ENCODE measurements at regions not wholly inside any gene's neighbourhood (a gene's known extent, or its start where the extent isn't known, plus 50 kb on each side); places are given as distances from the start of the nearest gene placed in this dataset.
"Not testable (repeated sequence)": the region's sequence is repeated elsewhere in the genome, so short reads cannot be mapped to it uniquely, and the experiment has no call there.

DNA sequence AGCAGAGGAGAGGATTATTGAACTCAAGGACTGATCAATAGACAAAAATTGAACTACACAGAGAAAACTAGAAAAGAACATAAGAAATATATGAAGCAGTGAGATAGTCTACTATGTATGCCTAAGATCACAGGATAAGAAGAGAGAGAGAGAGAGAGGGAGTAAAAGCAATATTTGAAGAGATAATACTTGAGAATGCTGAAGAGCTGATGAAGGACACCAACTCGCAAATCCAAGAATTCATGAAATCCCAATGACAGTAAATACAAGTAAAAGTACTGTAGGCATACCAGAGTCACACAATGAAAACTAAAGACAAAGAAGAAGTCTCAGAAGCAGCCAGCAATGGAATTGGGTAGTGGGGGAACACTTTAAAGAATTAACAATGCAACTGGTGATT is 260.1 kb upstream of the SPAG17 start:
- no peak for DNase-seq

- no peak for DNase-seq
These were observed 257.2 kb upstream of the SPAG17 start for GRCh38 chr1:118442214-118442613.

DNA sequence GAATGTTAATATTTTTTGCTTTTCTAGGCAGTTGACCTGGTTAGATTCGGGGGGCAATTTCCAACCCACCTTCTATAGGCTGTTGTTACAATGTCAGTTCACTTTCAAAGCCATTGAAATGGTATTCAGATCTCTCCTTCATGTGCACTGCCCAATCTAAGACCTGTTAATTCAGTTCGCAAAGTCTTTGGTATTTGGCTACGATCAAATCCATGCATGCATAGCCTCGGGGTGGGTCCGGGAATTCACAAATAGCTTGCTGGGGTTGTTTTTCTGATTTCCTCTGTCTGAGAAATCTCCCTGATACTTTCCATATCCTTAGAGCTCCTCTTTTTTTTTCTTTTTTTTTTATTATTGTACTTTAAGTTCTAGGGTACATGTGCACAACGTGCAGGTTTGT is 252.6 kb upstream of the SPAG17 start:
- DNase-seq = no peak

- DNase-seq = no peak
These were observed 244.8 kb upstream of the SPAG17 start for GRCh38 chr1:118429856-118430255.

DNA sequence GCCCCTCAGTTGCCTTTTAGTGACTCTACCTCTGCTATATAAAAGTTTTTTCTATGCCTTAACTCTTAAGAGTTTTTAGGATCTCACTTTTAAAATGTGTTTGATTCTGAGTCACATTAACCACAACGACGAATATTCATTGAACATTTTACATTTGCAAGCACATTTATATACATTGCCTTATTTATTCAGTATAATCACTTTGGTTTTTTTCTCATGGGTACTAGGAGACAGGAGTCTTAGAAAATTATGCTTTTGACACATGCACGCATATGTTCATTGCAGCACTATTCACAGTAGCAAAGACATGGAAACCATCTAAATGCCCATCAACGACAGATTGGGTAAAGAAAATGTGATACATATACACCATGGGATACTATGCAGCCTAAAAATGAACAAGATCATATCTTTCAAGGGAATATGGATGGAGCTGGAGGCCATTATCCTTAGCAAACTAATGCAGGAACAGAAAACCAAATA is 236.9 kb upstream of the SPAG17 start:
- DNase-seq = no peak

- no peak for DNase-seq
These were observed 219.0 kb upstream of the SPAG17 start for GRCh38 chr1:118404024-118404423.

- no peak for DNase-seq
These were observed 212.4 kb upstream of the SPAG17 start for GRCh38 chr1:118397496-118397859.

DNA sequence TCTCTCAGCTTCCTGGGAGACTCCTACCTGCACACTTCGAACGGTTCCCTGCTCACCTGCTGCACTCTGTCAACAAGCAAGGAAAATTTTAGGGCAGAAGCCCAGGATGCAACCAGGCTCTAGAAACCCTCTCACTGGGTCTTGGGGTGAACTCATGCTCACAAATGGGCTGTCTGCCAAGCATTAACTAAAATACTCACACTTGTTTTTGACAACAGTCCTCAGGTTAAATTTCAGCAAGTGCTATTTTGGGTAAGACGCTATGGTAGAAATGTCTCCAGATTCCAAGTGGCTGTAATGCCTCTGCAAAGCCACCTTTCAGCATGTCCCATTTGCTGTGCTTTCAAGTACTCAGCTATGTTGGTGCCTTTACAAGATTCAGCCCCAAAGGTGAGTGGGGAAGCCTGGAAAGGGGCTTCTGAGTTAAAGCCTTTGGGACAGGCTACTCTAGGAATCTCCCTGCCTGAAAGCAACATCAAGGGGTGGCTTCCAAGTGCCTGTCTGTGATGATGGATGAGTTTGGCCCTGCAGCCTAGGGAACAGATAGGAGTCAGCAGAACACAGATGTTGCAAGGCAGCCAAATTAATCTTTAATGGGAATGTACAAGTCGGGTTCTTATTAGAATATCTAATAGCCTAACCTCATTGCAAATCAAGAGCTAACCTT is 211.9 kb upstream of the SPAG17 start:
- DNase-seq = no peak

GRCh38 chr1:118396279-118396678 is 211.3 kb upstream of the SPAG17 start:
- DNase-seq = no peak

DNA sequence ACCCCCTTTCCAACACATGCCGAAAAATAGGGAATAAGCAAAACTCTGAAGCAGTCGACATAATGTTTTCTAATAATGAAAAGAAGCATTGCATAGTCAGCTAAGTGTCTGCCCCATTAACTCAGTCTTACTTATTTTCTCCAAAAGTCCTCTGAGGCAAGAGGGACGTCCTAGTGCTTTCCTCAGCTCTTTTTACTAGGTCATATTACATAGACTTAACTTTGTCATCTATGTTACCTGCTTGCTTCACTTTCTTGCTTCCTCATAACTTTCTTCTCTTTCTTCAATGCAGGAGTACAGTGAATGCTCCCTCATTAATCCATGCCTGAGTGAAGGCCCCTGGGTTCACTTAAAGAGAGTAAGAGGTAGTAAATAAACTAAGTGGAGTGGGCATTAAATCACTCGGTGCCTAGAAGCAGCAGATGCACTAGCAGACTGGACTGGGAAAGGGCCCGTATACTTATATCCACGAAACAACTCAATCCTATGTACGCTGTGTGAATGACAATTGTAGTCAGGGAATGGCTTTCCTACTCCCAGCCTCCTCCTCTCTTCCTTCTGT is 210.5 kb upstream of the SPAG17 start:
- no peak for DNase-seq

GRCh38 chr1:118390955-118391354 is 205.9 kb upstream of the SPAG17 start:
- no peak for DNase-seq

- DNase-seq = no peak
These were observed 203.4 kb upstream of the SPAG17 start for GRCh38 chr1:118388301-118388959.

DNA sequence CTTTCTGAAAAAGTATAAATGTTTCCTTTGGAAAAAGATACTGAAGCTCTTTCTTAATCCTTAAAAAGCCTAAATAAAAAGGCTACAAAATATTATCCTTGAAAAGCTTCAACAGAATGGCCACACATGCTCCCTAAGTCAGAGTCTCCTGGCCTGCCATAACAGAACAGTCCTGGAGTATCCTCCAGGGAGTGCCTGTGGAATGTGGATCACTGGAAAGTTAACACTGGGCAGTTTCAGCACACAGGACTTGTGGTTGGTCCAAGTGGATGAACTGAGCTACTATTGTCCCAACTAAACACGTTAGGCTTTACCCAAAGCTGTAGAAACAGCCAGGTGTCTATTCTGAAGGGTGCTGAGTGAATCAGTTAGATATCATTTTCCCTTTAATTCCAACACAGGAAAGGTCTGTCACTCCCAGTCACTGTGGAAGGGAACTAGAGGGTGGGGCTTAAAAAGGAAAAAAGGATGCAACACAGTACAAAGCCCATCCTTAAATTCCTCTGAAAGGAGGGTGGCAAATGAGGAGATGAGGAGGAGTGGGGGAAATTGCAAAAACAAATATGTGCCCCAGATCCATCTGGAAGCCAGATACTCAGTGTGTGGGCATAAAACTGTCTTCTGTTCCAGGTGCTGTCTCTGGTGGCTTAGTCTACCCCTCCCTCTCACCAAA is 196.3 kb upstream of the SPAG17 start:
- no peak for DNase-seq

DNA sequence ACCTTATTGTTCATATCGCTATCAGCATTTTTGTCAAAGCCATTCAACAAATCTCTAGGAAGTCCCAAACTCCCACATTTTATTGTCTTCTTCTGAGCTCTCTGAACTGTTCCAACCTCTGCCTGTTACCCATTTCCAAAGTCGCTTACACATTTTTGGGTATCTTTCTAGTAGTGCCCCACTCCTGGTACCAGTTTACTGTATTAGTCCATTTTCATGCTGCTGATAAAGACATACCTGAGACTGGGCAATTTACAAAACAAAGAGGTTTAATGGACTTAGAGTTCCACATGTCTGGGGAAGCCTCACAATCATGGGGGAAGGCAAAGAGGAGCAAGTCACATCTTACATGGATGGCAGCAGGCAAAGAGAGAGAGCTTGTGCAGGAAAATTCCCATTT is 192.2 kb upstream of the SPAG17 start:
- DNase-seq = not testable (repeated sequence)

DNA sequence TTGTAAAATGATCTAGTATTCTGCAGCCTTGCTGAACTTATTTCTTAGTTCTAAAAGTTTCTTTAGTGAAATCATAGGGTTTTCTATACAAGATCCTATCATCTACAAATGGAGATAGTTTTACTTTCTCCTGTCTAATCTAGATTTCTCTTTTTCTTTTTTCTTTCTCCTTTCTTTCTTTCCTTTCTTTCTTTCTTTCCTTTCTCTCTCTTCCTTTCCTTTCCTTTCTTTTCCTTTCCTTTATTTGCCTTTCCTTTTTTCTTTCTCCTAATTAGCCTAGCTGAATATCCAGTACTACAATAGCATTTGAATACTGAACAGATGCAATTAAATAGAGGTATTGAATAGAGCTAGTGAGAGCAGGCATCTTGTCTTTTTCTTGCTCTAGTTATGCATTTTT is 186.6 kb upstream of the SPAG17 start:
- DNase-seq = no peak

DNA sequence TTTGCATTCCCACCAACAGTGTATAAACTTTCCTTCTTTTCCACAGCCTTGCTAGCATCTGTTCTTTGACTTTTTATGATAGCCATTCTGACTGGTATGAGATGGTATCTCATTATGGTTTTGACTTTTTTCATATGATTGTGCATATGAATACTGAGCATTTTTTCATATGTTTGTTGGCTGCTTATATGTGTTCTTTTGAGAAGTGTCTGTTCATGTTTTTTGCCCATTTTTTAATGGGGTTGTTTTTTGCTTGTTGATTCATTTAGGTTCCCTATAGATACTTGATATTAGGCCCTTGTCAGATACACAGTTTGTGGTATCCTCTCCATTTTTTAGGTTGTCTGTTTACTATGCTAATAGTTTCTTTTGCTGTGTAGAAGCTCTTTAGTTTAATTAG is 185.8 kb upstream of the SPAG17 start:
- DNase-seq = no peak

- DNase-seq = no peak
These were observed 181.3 kb upstream of the SPAG17 start for GRCh38 chr1:118366286-118366685.

DNA sequence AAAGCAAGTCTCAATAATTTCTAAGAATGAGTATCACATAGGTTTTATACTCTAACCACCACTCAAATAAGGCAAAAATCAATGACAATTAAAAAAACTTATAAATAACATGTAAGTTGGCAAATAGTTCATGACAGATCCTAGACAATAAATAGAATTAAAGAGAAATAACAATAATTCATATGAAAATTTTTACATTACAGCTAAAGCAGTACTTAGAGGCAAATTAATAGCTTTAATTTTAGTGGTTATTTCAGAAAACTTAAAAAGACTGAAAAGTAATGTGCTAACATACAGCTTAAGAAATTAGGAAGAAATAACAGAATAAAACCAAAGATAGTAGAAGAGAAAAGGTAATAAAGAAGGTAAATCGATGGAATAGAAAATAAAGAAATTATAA is 179.9 kb upstream of the SPAG17 start:
- no peak for DNase-seq

DNA sequence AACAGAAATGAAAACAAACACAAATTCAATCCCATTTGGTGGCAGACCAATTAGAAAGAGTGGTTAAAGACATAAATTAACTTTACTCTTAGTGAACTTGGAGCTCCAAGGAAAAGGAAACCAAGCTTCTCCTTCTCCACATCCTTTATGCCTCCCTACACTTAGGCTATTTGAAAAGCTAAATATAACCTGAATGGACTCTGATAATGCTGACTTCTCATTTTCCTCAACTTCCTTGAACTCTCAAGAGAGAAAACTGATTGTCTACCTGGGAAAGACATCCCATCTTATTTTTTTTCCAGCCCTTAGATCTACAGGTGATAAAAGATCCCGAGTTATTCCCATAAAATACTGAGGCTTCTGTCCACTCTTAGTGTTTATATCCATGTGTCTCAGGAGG is 178.4 kb upstream of the SPAG17 start:
- no peak for DNase-seq

GRCh38 chr1:118360817-118361216 is 175.8 kb upstream of the SPAG17 start:
- DNase-seq = no peak

DNA sequence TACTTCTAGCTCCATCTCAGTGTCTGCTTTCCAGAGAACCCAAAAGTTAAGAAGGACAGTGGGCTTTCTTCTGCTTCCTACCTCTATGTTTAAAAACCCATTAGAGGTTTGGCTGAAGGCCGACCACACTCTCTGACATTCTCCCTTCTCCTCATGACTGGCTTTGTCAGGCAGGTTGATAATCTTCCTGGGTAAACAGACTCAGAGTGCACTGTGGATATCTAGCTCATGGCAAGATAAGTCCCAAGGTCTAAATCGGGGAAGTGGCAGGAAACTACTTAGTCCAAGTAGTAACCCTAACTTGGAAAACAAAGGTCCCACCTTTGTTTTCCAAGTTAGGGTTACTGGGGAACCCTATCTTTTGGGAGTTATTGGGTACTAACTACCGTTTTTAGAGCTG is 161.9 kb upstream of the SPAG17 start:
- no peak for DNase-seq

DNA sequence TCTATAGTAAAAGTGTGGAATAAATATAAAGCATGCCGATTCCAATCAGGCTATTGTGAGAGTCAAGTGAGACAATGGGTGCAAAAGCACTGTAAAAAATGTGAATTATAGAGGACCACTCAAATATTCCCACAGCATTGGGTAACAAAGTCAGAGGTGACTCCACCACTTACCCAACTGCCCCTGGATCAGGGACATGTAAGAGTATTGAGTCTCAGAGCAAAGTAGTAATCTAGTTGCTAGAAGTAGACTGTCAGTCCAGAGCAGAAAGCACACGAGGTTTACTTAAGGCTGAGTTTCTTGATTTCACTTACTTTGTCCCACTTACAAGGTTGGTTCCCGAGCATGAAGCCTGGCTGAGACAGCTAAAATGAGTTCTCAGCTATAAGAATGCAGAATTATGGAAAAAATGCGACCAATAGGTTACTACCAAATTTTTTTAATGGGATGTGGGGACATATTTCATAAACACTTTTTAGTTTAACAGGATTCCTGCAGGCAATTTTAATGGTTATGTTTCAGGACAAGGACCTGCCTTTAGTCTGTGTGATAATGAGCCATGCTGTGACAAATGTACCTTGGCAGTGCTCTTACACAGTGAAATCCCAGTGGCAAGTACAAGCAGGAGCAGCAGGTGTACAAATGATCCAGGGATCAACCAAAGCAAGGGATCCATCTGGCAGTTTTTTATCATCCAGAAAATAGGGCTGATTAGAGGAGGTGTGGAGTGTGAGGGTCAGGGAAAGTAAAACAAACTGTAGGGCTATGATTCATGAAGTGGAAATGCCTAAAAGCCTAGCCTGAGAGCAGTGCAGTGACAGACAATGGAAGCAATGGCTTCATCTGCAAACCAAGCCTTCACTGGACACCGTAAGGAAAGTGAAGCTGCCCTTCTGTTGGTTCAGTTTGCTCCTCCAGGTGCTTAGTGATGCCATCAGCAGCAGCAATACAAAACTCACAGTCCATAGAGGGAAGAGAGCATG is 156.2 kb upstream of the SPAG17 start:
- DNase-seq = no peak
